CD4-positive, alpha-beta memory T cell (primary cell): ENCODE measurements at regions not wholly inside any gene's neighbourhood (a gene's known extent, or its start where the extent isn't known, plus 50 kb on each side); places are given as distances from the start of the nearest gene placed in this dataset.
A peak's percentile ranks its signal among the peaks of the same experiment; 100 is the strongest.

Source experiments
- CTCF ChIA-PET: fragments of 350-600 bp; sonication (Branson Sonifier 250); formaldehyde crosslinking; loops from one replicate; lab custom pipeline; 2021; ENCODE audit warnings: inconsistent platforms; ENCODE audit not compliant: partially characterized antibody; lab: Charles Lee
- POLR2A ChIA-PET: fragments of 350-600 bp; sonication (Branson Sonifier 250); formaldehyde crosslinking; loops from one replicate; lab custom pipeline; 2021; ENCODE audit not compliant: partially characterized antibody; lab: Charles Lee
- DNase-seq, 5 donors: peaks; one replicate each; pipeline versions ENCODE4 v3.0.0 to v3.0.0-alpha.2; 2020 to 2022; ENCODE audit warnings: mixed read lengths in 1 of 5
- H3K27ac ChIP-seq: one replicate; pipeline ENCODE4 v1.7.0; 2013; ENCODE audit warnings: low read depth, low read length
- H3K27me3 ChIP-seq: 2 replicates; pipeline ENCODE4 v1.7.0; 2013; ENCODE audit warnings: mild to moderate bottlenecking, low read length, moderate library complexity; ENCODE audit not compliant: insufficient read depth
- H3K36me3 ChIP-seq: 2 replicates; pipeline ENCODE4 v1.7.0; 2013; ENCODE audit warnings: mild to moderate bottlenecking, low read length, moderate library complexity; ENCODE audit not compliant: insufficient read depth
- H3K4me1 ChIP-seq: 2 replicates; pipeline ENCODE4 v1.7.0; 2013; ENCODE audit warnings: mild to moderate bottlenecking, low read length, moderate library complexity; ENCODE audit not compliant: insufficient read depth
- H3K4me3 ChIP-seq, 2 donors: one replicate each; pipeline ENCODE4 v1.7.0; 2013; ENCODE audit warnings: low read length in 2 of 2, mild to moderate bottlenecking in 1 of 2
- H3K9me3 ChIP-seq, 2 donors: one replicate each; pipeline ENCODE4 v1.7.0; 2013; ENCODE audit warnings: low read length in 2 of 2, control low read depth in 1 of 2; ENCODE audit not compliant: control insufficient read depth in 1 of 2
- H3K27ac Mint-ChIP-seq, 7 donors: one replicate each; pipeline ENCODE4 v1.8.0; 2020 to 2021; ENCODE audit warnings: mixed read lengths in 7 of 7, mild to moderate bottlenecking in 6 of 7, inconsistent platforms in 3 of 7, moderate library complexity in 3 of 7
- H3K27me3 Mint-ChIP-seq, 2 donors: one replicate each; pipeline ENCODE4 v1.8.0; 2020 to 2021; ENCODE audit warnings: mixed read lengths in 2 of 2
- H3K36me3 Mint-ChIP-seq, 2 donors: one replicate each; pipeline ENCODE4 v1.8.0; 2020 to 2021; ENCODE audit warnings: mixed read lengths in 2 of 2, inconsistent platforms in 1 of 2, mild to moderate bottlenecking in 1 of 2
- H3K4me1 Mint-ChIP-seq, 4 donors: one replicate each; pipeline ENCODE4 v1.8.0; 2020 to 2021; ENCODE audit warnings: mixed read lengths in 4 of 4, mild to moderate bottlenecking in 1 of 4
- H3K4me3 Mint-ChIP-seq, 8 donors: one replicate each; pipeline ENCODE4 v1.8.0; 2020 to 2021; ENCODE audit warnings: mixed read lengths in 8 of 8, mild to moderate bottlenecking in 7 of 8, moderate library complexity in 6 of 8, inconsistent platforms in 3 of 8
- H3K9me3 Mint-ChIP-seq, 8 donors: one replicate each; pipeline ENCODE4 v1.8.0; 2020 to 2021; ENCODE audit warnings: mixed read lengths in 8 of 8, mild to moderate bottlenecking in 5 of 8, inconsistent platforms in 3 of 8, moderate library complexity in 1 of 8
- intact Hi-C: fragments of 100-400 bp; cut with micrococcal nuclease; formaldehyde crosslinking; loops from one replicate; pipeline ENCODE4 v1.15.1; 2023

DNA sequence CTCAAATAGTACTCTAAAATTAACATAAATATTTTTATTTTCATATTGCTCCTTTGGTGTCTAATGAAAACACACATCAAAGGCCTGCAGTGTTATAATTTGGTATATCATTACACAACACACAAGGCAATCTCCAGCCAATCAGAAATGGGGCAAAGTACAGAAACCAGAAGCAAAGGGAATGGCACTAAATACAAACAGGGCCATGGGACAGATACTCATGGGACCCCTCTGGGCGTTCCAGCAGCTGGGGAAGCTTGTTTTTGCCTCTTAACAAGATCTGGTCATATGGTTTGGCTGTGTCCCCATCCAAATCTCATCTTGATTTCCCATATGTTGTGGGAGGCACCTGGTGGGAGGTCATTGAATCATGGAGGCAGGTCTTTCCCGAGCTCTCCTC lies 551.8 kb upstream of the NRP1 start:
- no peak overlapping the region for H3K4me3 Mint-ChIP-seq
- no peak for DNase-seq
- intact Hi-C loops: no loop called here

DNA sequence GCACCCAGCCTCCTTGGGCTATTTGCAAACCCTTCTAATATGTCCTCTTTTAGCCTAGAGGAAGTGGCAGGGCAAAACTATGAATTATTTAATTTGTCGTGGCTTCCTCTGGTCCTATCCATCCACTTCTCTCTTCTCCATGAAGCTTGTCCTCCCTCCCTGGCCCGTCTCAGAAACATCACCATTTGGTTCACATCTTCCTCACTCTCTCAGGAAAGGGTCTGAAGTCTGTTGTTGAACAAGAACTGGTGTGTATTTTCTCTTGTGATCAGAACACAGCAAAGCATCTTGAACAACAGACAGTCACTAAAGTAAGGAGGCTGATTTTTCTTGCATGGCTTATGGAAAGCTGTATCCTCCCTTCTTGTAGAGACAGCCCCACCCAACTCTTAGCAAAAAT lies 550.1 kb upstream of the NRP1 start:
- H3K9me3 ChIP-seq: no peaks in the 10 kb centered on the region
- intact Hi-C loops: no loop called here
- Mint-ChIP-seq H3K4me3 (no peak overlapping the region), H3K27ac (no peak overlapping the region), H3K36me3 (no peaks in the 10 kb centered on the region), H3K9me3 (peaks cover 0 to 2% (median 0%) of the 10 kb centered on the region in 8 donors), H3K27me3 (peaks cover 2 to 5% of the 10 kb centered on the region in 2 donors), H3K4me1 (no peaks in the 10 kb centered on the region)
- no peak overlapping the region for H3K27ac ChIP-seq
- ChIA-PET CTCF (no interaction called here), POLR2A (no interaction called here)
- no peaks in the 10 kb centered on the region for H3K27me3 ChIP-seq
- no peak overlapping the region for H3K4me3 ChIP-seq
- no peaks in the 10 kb centered on the region for H3K4me1 ChIP-seq
- no peak for DNase-seq
- no peaks in the 10 kb centered on the region for H3K36me3 ChIP-seq

More for the DNA sequence above, 551.8 kb upstream of the NRP1 start:
- H3K4me1 Mint-ChIP-seq: no peaks in the 10 kb centered on the region
- ChIA-PET CTCF (no interaction called here), POLR2A (no interaction called here)
- peaks cover 0 to 3% (median 0%) of the 10 kb centered on the region in 8 donors for H3K9me3 Mint-ChIP-seq
- Histone ChIP-seq H3K27me3 (no peaks in the 10 kb centered on the region), H3K27ac (no peak overlapping the region), H3K4me1 (no peaks in the 10 kb centered on the region), H3K9me3 (no peaks in the 10 kb centered on the region), H3K4me3 (no peak overlapping the region), H3K36me3 (no peaks in the 10 kb centered on the region)
- no peaks in the 10 kb centered on the region for H3K36me3 Mint-ChIP-seq
- peaks cover 1 to 2% of the 10 kb centered on the region in 2 donors for H3K27me3 Mint-ChIP-seq
- no peak overlapping the region for H3K27ac Mint-ChIP-seq

DNA sequence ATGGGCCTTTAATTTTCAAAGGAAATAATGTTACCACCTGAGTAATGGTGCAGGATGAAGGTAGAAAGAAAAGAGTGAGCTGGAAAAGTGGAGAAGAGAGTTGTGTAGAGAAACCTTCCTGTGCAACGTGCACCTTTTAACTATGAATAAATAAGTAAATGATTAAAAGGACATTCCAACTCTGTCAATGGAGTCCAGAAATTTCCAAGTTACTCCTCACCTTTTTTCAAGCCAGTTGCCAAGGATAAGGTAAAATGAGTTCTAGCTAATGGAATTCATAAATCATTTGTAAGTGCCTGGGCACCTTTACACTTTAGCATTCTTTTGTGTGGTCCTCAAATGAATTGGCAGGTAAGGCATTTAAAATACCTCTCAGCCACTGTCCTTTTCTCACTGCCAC lies 549.4 kb upstream of the NRP1 start:
- Histone ChIP-seq H3K9me3 (no peaks in the 10 kb centered on the region), H3K27ac (no peak overlapping the region), H3K36me3 (no peaks in the 10 kb centered on the region), H3K4me3 (no peak overlapping the region), H3K4me1 (no peaks in the 10 kb centered on the region), H3K27me3 (no peaks in the 10 kb centered on the region)
- ChIA-PET POLR2A (no interaction called here), CTCF (no interaction called here)
- Mint-ChIP-seq H3K9me3 (peaks cover 0 to 2% (median 0%) of the 10 kb centered on the region in 8 donors), H3K4me1 (no peaks in the 10 kb centered on the region), H3K27me3 (peaks cover 2 to 5% of the 10 kb centered on the region in 2 donors), H3K4me3 (no peak overlapping the region), H3K36me3 (no peaks in the 10 kb centered on the region), H3K27ac (no peak overlapping the region)
- intact Hi-C loops: no loop called here
- DNase-seq: no peak

DNA sequence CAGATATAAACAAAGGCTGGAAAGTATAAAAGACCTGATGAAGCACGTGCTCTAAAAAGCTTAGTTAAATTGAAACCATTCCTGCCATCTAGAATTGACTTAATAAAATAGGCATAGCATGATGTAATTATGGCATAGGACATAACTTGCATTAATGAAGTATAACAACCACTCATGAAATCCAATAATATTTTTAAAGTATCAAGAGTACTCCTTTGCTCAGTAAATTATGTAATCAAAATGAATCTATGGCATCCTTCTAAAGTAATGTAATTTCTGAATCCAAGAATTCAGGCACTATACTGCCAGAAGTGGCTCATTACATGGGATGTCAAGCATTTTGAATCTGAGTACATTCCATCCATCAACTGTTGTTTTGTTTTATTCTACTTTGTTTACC lies 548.5 kb upstream of the NRP1 start:
- H3K27ac Mint-ChIP-seq: no peak overlapping the region
- no peak overlapping the region for H3K4me3 ChIP-seq
- H3K4me1 ChIP-seq: no peaks in the 10 kb centered on the region
- POLR2A ChIA-PET: no interaction called here
- CTCF ChIA-PET: no interaction called here
- intact Hi-C loops: no loop called here
- DNase-seq: no peak
- H3K27me3 ChIP-seq: no peaks in the 10 kb centered on the region
- peaks cover 2 to 5% of the 10 kb centered on the region in 2 donors for H3K27me3 Mint-ChIP-seq
- H3K4me3 Mint-ChIP-seq: no peak overlapping the region
- no peaks in the 10 kb centered on the region for H3K36me3 Mint-ChIP-seq
- H3K36me3 ChIP-seq: no peaks in the 10 kb centered on the region
- no peaks in the 10 kb centered on the region for H3K9me3 ChIP-seq
- H3K9me3 Mint-ChIP-seq: peaks cover 0 to 2% (median 0%) of the 10 kb centered on the region in 8 donors
- no peaks in the 10 kb centered on the region for H3K4me1 Mint-ChIP-seq
- no peak overlapping the region for H3K27ac ChIP-seq

DNA sequence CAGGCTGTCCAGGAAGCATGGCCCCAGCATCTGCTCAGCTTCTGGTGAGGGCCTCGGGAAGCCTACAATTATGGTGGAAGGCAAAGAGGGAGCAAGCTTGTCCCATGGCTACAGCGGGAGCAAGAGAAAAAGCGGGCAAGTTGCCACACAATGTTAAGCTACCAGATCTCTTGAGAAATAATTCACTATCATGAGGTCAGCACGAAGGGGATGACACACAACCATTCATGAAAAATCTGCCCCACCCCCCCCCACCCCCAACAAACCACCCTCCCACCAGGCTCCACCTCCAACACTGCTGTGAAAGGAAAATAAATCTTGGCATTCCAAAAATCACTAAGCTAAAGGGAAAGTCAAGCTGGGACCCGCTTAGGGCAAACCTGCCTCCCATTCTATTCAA lies 545.8 kb upstream of the NRP1 start:
- intact Hi-C loops: no loop called here
- peak overlapping the region in 1 of 7 donors; percentile 19 for H3K27ac Mint-ChIP-seq
- no peaks in the 10 kb centered on the region for H3K36me3 ChIP-seq
- POLR2A ChIA-PET: no interaction called here
- no peak overlapping the region for H3K4me3 Mint-ChIP-seq
- peaks cover 4 to 5% of the 10 kb centered on the region in 2 donors for H3K27me3 Mint-ChIP-seq
- H3K27me3 ChIP-seq: no peaks in the 10 kb centered on the region
- H3K4me1 Mint-ChIP-seq: no peaks in the 10 kb centered on the region
- no peak for DNase-seq
- CTCF ChIA-PET: no interaction called here
- no peak overlapping the region for H3K4me3 ChIP-seq
- H3K4me1 ChIP-seq: no peaks in the 10 kb centered on the region
- peaks cover 0 to 3% (median 0%) of the 10 kb centered on the region in 8 donors for H3K9me3 Mint-ChIP-seq
- no peak overlapping the region for H3K27ac ChIP-seq
- H3K36me3 Mint-ChIP-seq: no peaks in the 10 kb centered on the region
- no peaks in the 10 kb centered on the region for H3K9me3 ChIP-seq

DNA sequence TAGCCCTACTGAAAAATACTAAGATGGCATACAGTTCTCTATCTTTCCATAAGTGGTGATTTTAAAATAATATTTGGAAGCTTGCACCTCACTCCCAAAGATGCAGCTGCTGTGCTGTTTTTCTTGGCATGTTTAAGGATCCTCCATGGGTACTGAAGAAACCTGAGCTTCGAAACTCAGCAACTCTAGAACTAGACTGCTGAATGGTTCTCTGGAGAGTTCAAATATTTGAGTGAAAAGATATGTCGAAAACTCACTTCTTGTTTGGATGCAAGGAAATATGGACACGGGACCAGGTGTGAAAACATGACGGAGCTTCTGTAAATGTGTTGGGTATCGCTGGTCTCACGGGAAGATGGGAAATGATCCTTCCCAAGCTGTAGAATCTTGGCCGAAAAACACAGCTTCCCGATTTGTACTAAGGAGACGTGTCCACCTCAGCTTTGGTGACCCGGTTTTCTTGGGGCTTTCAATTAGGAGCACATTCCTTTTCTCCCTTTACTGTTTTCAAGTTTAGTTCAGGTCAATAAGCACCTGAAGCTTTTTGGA lies 543.8 kb upstream of the NRP1 start:
- Histone ChIP-seq H3K27me3 (no peaks in the 10 kb centered on the region), H3K4me1 (no peaks in the 10 kb centered on the region), H3K4me3 (no peak overlapping the region), H3K27ac (no peak overlapping the region), H3K9me3 (no peaks in the 10 kb centered on the region), H3K36me3 (no peaks in the 10 kb centered on the region)
- ChIA-PET POLR2A (no interaction called here), CTCF (no interaction called here)
- DNase-seq: no peak
- Mint-ChIP-seq H3K4me1 (no peaks in the 10 kb centered on the region), H3K27me3 (peaks cover 4 to 5% of the 10 kb centered on the region in 2 donors), H3K4me3 (no peak overlapping the region), H3K9me3 (peaks cover 0 to 3% (median 0%) of the 10 kb centered on the region in 8 donors), H3K27ac (no peak overlapping the region), H3K36me3 (no peaks in the 10 kb centered on the region)
- intact Hi-C loops: no loop called here

DNA sequence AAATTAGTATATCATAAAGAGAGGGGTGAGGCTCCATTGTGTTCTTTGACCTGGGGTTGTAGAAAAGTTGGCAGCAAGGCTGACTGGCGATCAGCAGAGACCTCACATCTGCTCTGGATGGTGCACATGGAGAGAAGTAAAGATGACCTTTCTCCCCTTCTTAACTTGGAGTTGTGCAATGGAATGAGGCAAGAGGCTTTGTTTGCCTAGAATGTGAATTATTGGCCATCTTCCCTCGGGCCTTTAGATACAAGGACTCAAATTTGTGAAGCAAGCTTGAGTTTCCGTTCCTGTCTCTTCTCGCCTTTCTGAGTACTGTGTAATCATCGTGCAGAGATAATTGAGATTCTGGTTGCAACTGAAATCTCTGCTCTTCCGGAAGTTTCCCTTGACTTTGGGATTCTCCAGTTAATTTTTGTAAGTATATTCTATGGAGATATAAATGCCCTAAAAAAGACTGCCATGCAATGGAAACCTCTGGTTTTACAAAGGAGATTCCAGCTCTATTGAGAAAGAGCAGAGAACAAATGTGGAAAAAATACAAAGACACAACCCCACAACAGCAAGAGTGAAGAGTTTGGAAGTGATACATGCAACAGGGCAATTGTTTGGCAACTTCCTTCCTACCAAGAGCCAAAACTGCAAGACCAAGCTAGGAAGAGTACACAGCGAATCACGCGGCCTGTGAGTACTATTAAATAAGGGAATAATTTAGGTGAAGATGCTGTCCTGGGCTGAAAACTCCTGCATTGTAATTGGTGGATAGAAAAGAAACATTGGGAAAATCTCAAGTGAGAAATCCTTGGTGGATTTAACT lies 542.3 kb upstream of the NRP1 start:
- H3K27ac ChIP-seq: no peak overlapping the region
- H3K9me3 ChIP-seq: no peaks in the 10 kb centered on the region
- no peaks in the 10 kb centered on the region for H3K27me3 ChIP-seq
- Mint-ChIP-seq H3K27ac (peak overlapping the region in 1 of 7 donors; percentile 47), H3K9me3 (peaks cover 0 to 3% (median 0%) of the 10 kb centered on the region in 8 donors), H3K36me3 (no peaks in the 10 kb centered on the region), H3K4me3 (no peak overlapping the region), H3K4me1 (no peaks in the 10 kb centered on the region), H3K27me3 (peaks cover 5% of the 10 kb centered on the region in 2 donors)
- H3K4me1 ChIP-seq: no peaks in the 10 kb centered on the region
- ChIA-PET CTCF (no interaction called here), POLR2A (no interaction called here)
- no peaks in the 10 kb centered on the region for H3K36me3 ChIP-seq
- intact Hi-C loops: no loop called here
- DNase-seq: no peak
- no peak overlapping the region for H3K4me3 ChIP-seq
